ENCODE measurements at regions not wholly inside any gene's neighbourhood (a gene's known extent, or its start where the extent isn't known, plus 50 kb on each side); places are given as distances from the start of the nearest gene placed in this dataset.

GRCh38 chr13:30078059-30078458 lies 227.6 kb upstream of the UBL3 start:
- TF ChIP-seq CTCF (IDR thresholded peaks at IDR 0.05) (no peak), POLR2AphosphoS5 (IDR thresholded peaks at IDR 0.05) (no peak)

All from transverse colon (tissue), 4 donors.